Calu3 (cell line): ENCODE measurements at regions not wholly inside any gene's neighbourhood (a gene's known extent, or its start where the extent isn't known, plus 50 kb on each side); places are given as distances from the start of the nearest gene placed in this dataset.

Experiments used
- BruUV-seq: library from RNA; stranded (reverse); fragments of 400-500 nt; replicated peaks from 2 replicates; lab custom pipeline; 2021; lab: Mats Ljungman, UMichigan
- CTCF ChIA-PET: fragments of 300-600 bp; sonication (Branson Sonifier 250); formaldehyde crosslinking; loops from one replicate; lab custom pipeline; 2022; ENCODE audit warnings: antibody characterized with exemption; lab: Charles Lee
- DNase-seq: peaks from one replicate; pipeline ENCODE4 v3.0.0; 2022
- H3K27ac Mint-ChIP-seq: one replicate; pipeline ENCODE4 v1.8.0; 2022; ENCODE audit warnings: mixed read lengths; ENCODE audit not compliant: unreplicated experiment
- H3K27me3 Mint-ChIP-seq: one replicate; pipeline ENCODE4 v1.8.0; 2022; ENCODE audit warnings: mixed read lengths; ENCODE audit not compliant: unreplicated experiment
- H3K36me3 Mint-ChIP-seq: one replicate; pipeline ENCODE4 v1.8.0; 2022; ENCODE audit warnings: mild to moderate bottlenecking, moderate library complexity, mixed read lengths; ENCODE audit not compliant: insufficient read depth, unreplicated experiment
- H3K4me1 Mint-ChIP-seq: one replicate; pipeline ENCODE4 v1.8.0; 2022; ENCODE audit warnings: mild to moderate bottlenecking, low read depth, mixed read lengths; ENCODE audit not compliant: unreplicated experiment
- H3K4me3 Mint-ChIP-seq: one replicate; pipeline ENCODE4 v1.8.0; 2022; ENCODE audit warnings: mild to moderate bottlenecking, low read depth, moderate library complexity, mixed read lengths; ENCODE audit not compliant: unreplicated experiment
- H3K9me3 Mint-ChIP-seq: one replicate; pipeline ENCODE4 v1.8.0; 2022; ENCODE audit warnings: low read depth, mixed read lengths; ENCODE audit not compliant: unreplicated experiment
- intact Hi-C: fragments of 100-400 bp; cut with micrococcal nuclease; formaldehyde crosslinking; loops from one replicate; pipeline ENCODE4 v1.10.0; 2022; ENCODE audit not compliant: unreplicated experiment
- TF ChIP-seq, protein P1 (sequence below): fragments of 200-600 bp; IDR thresholded peaks from one replicate; pipeline ENCODE4 v1.8.0; 2022; ENCODE audit warnings: antibody characterized with exemption; ENCODE audit not compliant: unreplicated experiment

DNA sequence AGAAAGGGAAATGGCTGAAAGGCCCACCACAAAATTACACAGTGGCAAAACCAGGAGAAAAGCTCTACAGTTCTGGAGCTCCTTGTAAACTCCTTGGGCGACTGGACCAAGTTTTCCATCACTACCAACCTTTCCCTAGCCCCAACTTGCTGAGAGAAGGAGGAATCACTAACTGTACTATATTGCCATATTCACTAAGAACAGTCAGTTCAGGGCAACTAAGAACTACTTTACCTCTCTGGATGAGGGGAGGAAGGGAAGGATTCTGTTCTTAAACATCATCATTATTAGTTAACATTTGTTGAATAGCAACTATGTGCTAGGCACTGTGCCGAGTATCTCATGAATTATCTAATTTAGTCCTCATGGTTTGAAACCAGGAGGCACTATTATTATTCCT lies 98.1 kb upstream of the SVIL start:
- Mint-ChIP-seq H3K4me3 (peak overlapping the region; percentile 89), H3K4me1 (peaks cover 59% of the 10 kb centered on the region), H3K36me3 (peaks cover 84% of the 10 kb centered on the region), H3K27ac (no peak overlapping the region), H3K9me3 (peaks cover 3% of the 10 kb centered on the region), H3K27me3 (no peaks in the 10 kb centered on the region)
- BruUV-seq, result no TSS peak
- TF ChIP-seq, protein P1, sequence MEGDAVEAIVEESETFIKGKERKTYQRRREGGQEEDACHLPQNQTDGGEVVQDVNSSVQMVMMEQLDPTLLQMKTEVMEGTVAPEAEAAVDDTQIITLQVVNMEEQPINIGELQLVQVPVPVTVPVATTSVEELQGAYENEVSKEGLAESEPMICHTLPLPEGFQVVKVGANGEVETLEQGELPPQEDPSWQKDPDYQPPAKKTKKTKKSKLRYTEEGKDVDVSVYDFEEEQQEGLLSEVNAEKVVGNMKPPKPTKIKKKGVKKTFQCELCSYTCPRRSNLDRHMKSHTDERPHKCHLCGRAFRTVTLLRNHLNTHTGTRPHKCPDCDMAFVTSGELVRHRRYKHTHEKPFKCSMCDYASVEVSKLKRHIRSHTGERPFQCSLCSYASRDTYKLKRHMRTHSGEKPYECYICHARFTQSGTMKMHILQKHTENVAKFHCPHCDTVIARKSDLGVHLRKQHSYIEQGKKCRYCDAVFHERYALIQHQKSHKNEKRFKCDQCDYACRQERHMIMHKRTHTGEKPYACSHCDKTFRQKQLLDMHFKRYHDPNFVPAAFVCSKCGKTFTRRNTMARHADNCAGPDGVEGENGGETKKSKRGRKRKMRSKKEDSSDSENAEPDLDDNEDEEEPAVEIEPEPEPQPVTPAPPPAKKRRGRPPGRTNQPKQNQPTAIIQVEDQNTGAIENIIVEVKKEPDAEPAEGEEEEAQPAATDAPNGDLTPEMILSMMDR, result no peak
- no peak for DNase-seq
- CTCF ChIA-PET, result interaction anchor here (0.9 to 1.0 kb wide), 2 partner anchors 24 to 217 kb away, joined by 3 read pairs; no protein-coding TSS in a partner anchor
- intact Hi-C loops, result loop anchor here (5.0 to 10.0 kb wide), 4 partner anchors 41 to 222 kb away; partner anchors contain the start of gene SVIL

DNA sequence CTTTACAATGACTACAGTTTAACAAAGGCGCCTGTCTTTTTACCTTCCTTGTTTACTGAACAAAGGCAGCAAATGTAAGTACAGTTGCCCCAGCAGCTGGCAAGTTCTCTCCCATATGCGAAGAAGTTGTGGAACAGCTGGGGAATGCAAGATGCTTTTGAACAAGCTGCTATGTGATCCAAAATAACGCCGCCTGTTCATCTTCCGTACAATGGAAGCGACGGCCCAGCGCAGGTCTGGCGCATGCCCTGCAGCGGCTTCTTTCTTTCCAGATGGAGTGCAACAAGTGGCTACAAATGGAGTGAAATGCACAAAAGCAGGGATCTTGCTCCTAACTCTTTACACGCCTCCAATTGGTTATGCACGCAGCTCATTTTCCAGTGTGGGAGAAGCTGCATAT lies 97.0 kb upstream of the SVIL start:
- H3K9me3 Mint-ChIP-seq, result peaks cover 3% of the 10 kb centered on the region
- H3K27me3 Mint-ChIP-seq, result no peaks in the 10 kb centered on the region
- CTCF ChIA-PET, result no interaction called here
- no peak for DNase-seq
- intact Hi-C loops, result loop anchor here (5.0 to 10.0 kb wide), 4 partner anchors 39 to 223 kb away; partner anchors contain the start of gene SVIL
- H3K4me1 Mint-ChIP-seq, result peaks cover 66% of the 10 kb centered on the region
- peaks cover 77% of the 10 kb centered on the region for H3K36me3 Mint-ChIP-seq
- H3K27ac Mint-ChIP-seq, result no peak overlapping the region
- H3K4me3 Mint-ChIP-seq, result no peak overlapping the region
- TF ChIP-seq, protein P1, result no peak
- BruUV-seq, result no TSS peak

DNA sequence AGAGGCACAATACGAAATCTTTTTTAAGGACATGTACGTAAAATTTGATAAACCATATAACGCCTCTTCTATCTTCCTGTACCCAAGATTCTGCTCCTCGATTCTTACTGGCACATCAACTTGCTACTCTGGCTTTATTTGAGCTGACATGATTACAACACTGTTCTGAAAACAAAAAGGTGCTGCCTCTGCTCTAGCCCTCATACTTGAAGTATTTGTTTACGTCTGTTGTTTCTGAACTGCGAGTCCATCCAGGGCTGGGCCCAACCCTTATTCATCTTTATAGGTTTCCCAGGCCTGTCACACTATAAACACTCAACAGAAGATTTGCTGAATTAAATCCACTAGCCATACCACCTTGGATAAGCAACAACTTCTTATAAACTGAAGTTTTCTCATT lies 96.2 kb upstream of the SVIL start:
- TF ChIP-seq, protein P1, result no peak
- intact Hi-C loops, result loop anchor here (5.0 to 10.0 kb wide), 4 partner anchors 39 to 224 kb away; partner anchors contain the start of gene SVIL
- CTCF ChIA-PET, result no interaction called here
- Mint-ChIP-seq H3K27me3 (no peaks in the 10 kb centered on the region), H3K4me3 (no peak overlapping the region), H3K27ac (no peak overlapping the region), H3K9me3 (peaks cover 3% of the 10 kb centered on the region), H3K36me3 (peaks cover 74% of the 10 kb centered on the region), H3K4me1 (peaks cover 66% of the 10 kb centered on the region)
- BruUV-seq, result no TSS peak
- DNase-seq, result no peak

DNA sequence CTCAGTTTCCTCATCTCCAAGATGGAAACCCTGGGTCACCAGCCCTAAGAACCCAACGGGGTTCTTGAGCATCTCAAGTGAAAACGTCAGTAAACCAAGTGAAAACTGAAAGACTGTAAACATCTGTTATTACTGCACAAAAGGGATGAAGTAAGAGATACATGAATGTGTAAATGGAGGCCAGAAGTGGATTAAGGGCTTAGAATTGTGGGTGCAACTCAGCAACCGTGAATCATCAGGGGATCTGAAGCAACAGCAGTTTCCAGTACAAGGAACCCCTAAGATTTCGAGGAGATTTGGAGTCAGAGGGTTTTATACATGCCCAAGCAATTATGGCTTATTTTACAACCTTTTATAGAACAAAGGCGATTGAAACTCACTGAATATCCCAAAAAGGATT lies 95.7 kb upstream of the SVIL start:
- BruUV-seq, result no TSS peak
- Mint-ChIP-seq H3K4me3 (no peak overlapping the region), H3K9me3 (peaks cover 3% of the 10 kb centered on the region), H3K27ac (no peak overlapping the region), H3K36me3 (peaks cover 70% of the 10 kb centered on the region), H3K4me1 (peaks cover 68% of the 10 kb centered on the region), H3K27me3 (no peaks in the 10 kb centered on the region)
- CTCF ChIA-PET, result no interaction called here
- TF ChIP-seq, protein P1, result no peak
- DNase-seq, result no peak
- intact Hi-C loops, result loop anchor here (5.0 to 10.0 kb wide), 4 partner anchors 38 to 224 kb away; partner anchors contain the start of gene SVIL
